Peyer's patch (tissue), 4 donors: ENCODE measurements at regions not wholly inside any gene's neighbourhood (a gene's known extent, or its start where the extent isn't known, plus 50 kb on each side); places are given as distances from the start of the nearest gene placed in this dataset.

Source experiments
- CTCF ChIP-seq, 6 experiments: fragments of 450-650 bp in 4 of 6; fragments of 200-600 bp in 2 of 6; sonication (generic) in 1 of 6; IDR thresholded peaks; one replicate each; pipeline ENCODE4 v1.5.1; 2017 to 2019; ENCODE audit warnings: antibody characterized with exemption in 6 of 6, mild to moderate bottlenecking in 3 of 6, moderate library complexity in 1 of 6
- POLR2A ChIP-seq, 2 donors: fragments of 450-650 bp; IDR thresholded peaks; one replicate each; pipeline ENCODE4 v1.5.1; 2017; ENCODE audit warnings: antibody characterized with exemption in 2 of 2, mild to moderate bottlenecking in 2 of 2, moderate library complexity in 2 of 2

- TF ChIP-seq CTCF (IDR thresholded peaks at IDR 0.05) = no peak
- TF ChIP-seq POLR2A (IDR thresholded peaks at IDR 0.05) = no peak
Measured at GRCh38 chr3:115423170-115423569, 200.1 kb upstream of the GAP43 start.
